ENCODE measurements at regions not wholly inside any gene's neighbourhood (a gene's known extent, or its start where the extent isn't known, plus 50 kb on each side); places are given as distances from the start of the nearest gene placed in this dataset.

- in situ Hi-C loops (cut with MboI; ENCODE audit: low pct_ligation_motif_present in 1 of 4, low pct_unique_long_range_greater_than_20kb in 1 of 4, low sequenced_read_pairs in 3 of 4): no loop called here
Observed at GRCh38 chr2:200168641-200169555, 137.6 kb upstream of the SPATS2L start.

GRCh38 chr2:200170221-200170620 lies 136.3 kb upstream of the SPATS2L start:
- Histone ChIP-seq H3K9me3 (peaks cover 0 to 7% of the 10 kb centered on the region in 2 donors), H3K36me3 (no peaks in the 10 kb centered on the region), H3K27ac (no peak overlapping the region), H3K4me3 (no peak overlapping the region), H3K27me3 (no peaks in the 10 kb centered on the region), H3K4me1 (no peaks in the 10 kb centered on the region)
- DNase-seq: no peak
- intact Hi-C loops (cut with DNase I; ENCODE audit: low total_unique reads) (no loop called here), in situ Hi-C loops (cut with MboI; ENCODE audit: low pct_ligation_motif_present in 1 of 4, low pct_unique_long_range_greater_than_20kb in 1 of 4, low sequenced_read_pairs in 3 of 4) (no loop called here)
- WGBS, 2 donors (ENCODE audit: low coverage in 1 of 2): 53 to 73% methylated on average over 2 of the region's 2 CpGs
- TF ChIP-seq CTCF (IDR thresholded peaks at IDR 0.05): no peak
- no peak for TF ChIP-seq POLR2AphosphoS5 (IDR thresholded peaks at IDR 0.05)
- no peak for TF ChIP-seq EP300 (IDR thresholded peaks at IDR 0.05; ENCODE audit: low read depth)
- no peak for TF ChIP-seq POLR2A (IDR thresholded peaks at IDR 0.05)

More at GRCh38 chr2:200168641-200169555, 137.6 kb upstream of the SPATS2L start:
- Histone ChIP-seq H3K4me3 (no peak overlapping the region), H3K27me3 (no peaks in the 10 kb centered on the region), H3K27ac (no peak overlapping the region), H3K4me1 (no peaks in the 10 kb centered on the region), H3K36me3 (no peaks in the 10 kb centered on the region), H3K9me3 (peaks cover 0 to 7% of the 10 kb centered on the region in 2 donors)
- intact Hi-C loops (cut with DNase I; ENCODE audit: low total_unique reads): no loop called here
- no peak for DNase-seq
- 83 to 89% methylated on average over 10 to 12 of the region's 12 CpGs for WGBS, 2 donors (ENCODE audit: low coverage in 1 of 2)
- TF ChIP-seq CTCF (IDR thresholded peaks at IDR 0.05) (no peak), POLR2AphosphoS5 (IDR thresholded peaks at IDR 0.05) (no peak), POLR2A (IDR thresholded peaks at IDR 0.05) (no peak), EP300 (IDR thresholded peaks at IDR 0.05; ENCODE audit: low read depth) (no peak)

- 71 to 88% methylated on average over 1 to 3 of the region's 4 CpGs for WGBS, 2 donors (ENCODE audit: low coverage in 1 of 2)
- Histone ChIP-seq H3K27me3 (no peaks in the 10 kb centered on the region), H3K36me3 (no peaks in the 10 kb centered on the region), H3K4me1 (no peaks in the 10 kb centered on the region), H3K27ac (no peak overlapping the region), H3K9me3 (no peaks in the 10 kb centered on the region), H3K4me3 (no peak overlapping the region)
- no peak for DNase-seq
- in situ Hi-C loops (cut with MboI; ENCODE audit: low pct_ligation_motif_present in 1 of 4, low pct_unique_long_range_greater_than_20kb in 1 of 4, low sequenced_read_pairs in 3 of 4): no loop called here
- no peak for TF ChIP-seq POLR2AphosphoS5 (IDR thresholded peaks at IDR 0.05)
- no peak for TF ChIP-seq EP300 (IDR thresholded peaks at IDR 0.05; ENCODE audit: low read depth)
- TF ChIP-seq POLR2A (IDR thresholded peaks at IDR 0.05): no peak
- no peak for TF ChIP-seq CTCF (IDR thresholded peaks at IDR 0.05)
- intact Hi-C loops (cut with DNase I; ENCODE audit: low total_unique reads): no loop called here
Observed at GRCh38 chr2:200171731-200172482, 134.6 kb upstream of the SPATS2L start.

GRCh38 chr2:200172521-200172920 lies 134.0 kb upstream of the SPATS2L start:
- Histone ChIP-seq H3K9me3 (no peaks in the 10 kb centered on the region), H3K4me3 (no peak overlapping the region), H3K27me3 (no peaks in the 10 kb centered on the region), H3K4me1 (no peaks in the 10 kb centered on the region), H3K27ac (no peak overlapping the region), H3K36me3 (no peaks in the 10 kb centered on the region)
- no peak for DNase-seq
- TF ChIP-seq EP300 (IDR thresholded peaks at IDR 0.05; ENCODE audit: low read depth): no peak
- no peak for TF ChIP-seq CTCF (IDR thresholded peaks at IDR 0.05)
- no peak for TF ChIP-seq POLR2AphosphoS5 (IDR thresholded peaks at IDR 0.05)
- 100% methylated on average over 1 of the region's 1 CpG for WGBS, 2 donors (ENCODE audit: low coverage in 1 of 2)
- intact Hi-C loops (cut with DNase I; ENCODE audit: low total_unique reads): no loop called here
- in situ Hi-C loops (cut with MboI; ENCODE audit: low pct_ligation_motif_present in 1 of 4, low pct_unique_long_range_greater_than_20kb in 1 of 4, low sequenced_read_pairs in 3 of 4): no loop called here

All from transverse colon (tissue), 4 donors.